ENCODE measurements at regions not wholly inside any gene's neighbourhood (a gene's known extent, or its start where the extent isn't known, plus 50 kb on each side); places are given as distances from the start of the nearest gene placed in this dataset.

- no peak for FAIRE-seq
These were observed 364.9 kb upstream of the PMFBP1 start for GRCh38 chr16:72536723-72537435.

GRCh38 chr16:72532906-72533410, 361.0 kb upstream of the PMFBP1 start:
- DNase-seq (ENCODE audit: extremely low spot score, insufficient read length, low read depth) (no peak), FAIRE-seq (no peak)

More at GRCh38 chr16:72536723-72537435, 364.9 kb upstream of the PMFBP1 start:
- no peak for DNase-seq (ENCODE audit: extremely low spot score, insufficient read length, low read depth)

DNA sequence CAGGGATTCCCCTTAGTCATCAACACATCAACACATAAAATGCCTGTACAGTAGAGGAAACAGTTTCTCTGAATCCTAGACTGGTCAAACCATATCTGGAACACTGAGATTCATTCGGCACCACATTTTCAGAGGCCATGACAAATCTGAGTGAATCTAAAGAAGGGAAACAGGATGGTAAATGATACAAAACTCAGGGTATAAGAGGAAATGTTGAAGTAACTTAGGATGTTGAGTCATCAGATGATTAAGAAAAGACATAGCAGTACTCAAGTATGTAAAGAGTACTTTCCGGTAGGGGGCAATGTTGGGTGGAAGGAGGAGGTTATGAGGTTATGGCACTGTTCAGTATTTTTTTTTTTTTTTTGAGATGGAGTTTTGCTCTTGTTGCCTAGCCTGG, 358.5 kb upstream of the PMFBP1 start:
- DNase-seq (ENCODE audit: extremely low spot score, insufficient read length, low read depth) (peak; percentile 2), FAIRE-seq (peak; percentile 53)

DNA sequence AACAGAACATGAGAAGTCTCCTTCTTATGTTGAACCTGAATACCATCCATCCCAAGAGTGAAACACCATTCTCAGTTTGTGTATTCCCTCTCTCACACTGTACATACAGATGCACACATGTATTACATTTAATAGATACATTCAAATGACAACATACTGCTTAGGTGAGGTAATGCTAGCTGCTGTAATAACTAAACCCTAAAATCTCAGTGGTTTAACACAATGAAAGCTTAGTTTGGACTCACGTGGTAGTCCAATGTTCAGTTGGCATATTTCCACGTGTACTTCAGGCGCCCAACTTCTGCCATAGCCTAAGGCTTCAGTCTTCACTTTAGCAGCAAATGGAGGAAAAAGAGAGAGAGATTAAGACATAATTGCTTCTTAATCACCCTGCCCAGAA, 351.1 kb upstream of the PMFBP1 start:
- DNase-seq (ENCODE audit: extremely low spot score, insufficient read length, low read depth) = no peak
- no peak for FAIRE-seq

- no peak for DNase-seq (ENCODE audit: extremely low spot score, insufficient read length, low read depth)
- no peak for FAIRE-seq
These were observed 345.2 kb upstream of the PMFBP1 start for GRCh38 chr16:72517154-72517553.

GRCh38 chr16:72511171-72511570, 339.2 kb upstream of the PMFBP1 start:
- DNase-seq (ENCODE audit: extremely low spot score, insufficient read length, low read depth) = no peak
- FAIRE-seq = no peak

GRCh38 chr16:72508191-72508590, 336.2 kb upstream of the PMFBP1 start:
- DNase-seq (ENCODE audit: extremely low spot score, insufficient read length, low read depth) = no peak
- FAIRE-seq = no peak

DNA sequence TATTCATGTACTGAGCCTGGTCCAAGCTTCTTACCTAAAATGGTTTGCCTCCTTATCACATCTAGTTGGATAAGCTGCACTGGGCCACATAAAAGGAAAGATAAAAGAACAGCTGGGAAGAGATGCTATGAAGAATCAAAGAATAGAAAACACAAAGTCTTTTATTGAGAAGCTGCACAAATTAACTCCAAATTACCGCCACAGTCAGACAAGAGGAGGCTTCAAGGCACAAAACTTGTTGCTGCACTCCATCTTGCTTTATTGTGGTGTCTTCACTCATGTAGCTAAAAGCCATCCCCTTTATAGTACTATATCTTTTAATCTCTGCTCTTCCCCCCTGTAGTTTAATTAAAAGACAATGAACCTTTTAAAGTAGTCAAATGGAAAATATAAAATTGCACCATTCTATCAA, 330.6 kb upstream of the PMFBP1 start:
- DNase-seq (ENCODE audit: extremely low spot score, insufficient read length, low read depth) (no peak), FAIRE-seq (no peak)

DNA sequence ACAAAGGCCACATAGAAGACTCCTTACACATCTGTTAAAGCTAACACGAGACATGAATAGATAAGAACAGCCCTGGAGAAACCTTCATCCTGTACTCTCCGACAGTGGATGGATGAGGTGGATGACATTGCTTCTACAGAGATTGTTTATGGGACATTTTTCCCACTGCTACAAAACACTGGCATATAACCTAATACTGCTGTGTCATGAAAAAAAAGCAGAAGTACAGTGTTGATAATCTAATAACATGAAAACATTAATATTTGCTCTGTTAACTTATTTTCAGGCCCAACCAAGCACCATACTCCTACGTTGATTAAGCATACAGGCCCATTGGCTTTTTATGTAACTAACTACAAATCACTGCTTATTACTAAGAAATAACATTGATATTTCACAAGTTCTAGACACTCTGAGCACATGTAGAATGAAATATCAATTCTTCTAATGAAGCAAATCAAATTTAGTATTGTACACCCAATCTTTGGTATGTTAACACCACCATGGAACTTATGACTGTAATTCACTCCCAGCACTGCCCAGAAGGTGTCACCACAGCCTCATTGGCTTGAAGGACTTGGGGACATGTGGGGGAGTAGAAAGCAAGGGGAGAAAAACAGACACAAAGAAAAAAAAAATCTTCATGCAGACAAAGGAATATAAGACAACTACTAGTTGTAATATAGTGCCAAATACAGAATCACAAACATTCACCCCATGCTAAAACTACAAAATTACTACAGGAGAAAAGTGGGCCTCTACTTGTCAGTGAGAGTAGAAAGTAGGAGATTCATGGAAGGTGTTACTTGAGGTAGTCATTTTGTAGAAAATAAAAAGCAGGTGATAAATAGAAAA, 330.0 kb upstream of the PMFBP1 start:
- peak; percentile 30 for DNase-seq (ENCODE audit: extremely low spot score, insufficient read length, low read depth)
- FAIRE-seq = peak; percentile 78

DNA sequence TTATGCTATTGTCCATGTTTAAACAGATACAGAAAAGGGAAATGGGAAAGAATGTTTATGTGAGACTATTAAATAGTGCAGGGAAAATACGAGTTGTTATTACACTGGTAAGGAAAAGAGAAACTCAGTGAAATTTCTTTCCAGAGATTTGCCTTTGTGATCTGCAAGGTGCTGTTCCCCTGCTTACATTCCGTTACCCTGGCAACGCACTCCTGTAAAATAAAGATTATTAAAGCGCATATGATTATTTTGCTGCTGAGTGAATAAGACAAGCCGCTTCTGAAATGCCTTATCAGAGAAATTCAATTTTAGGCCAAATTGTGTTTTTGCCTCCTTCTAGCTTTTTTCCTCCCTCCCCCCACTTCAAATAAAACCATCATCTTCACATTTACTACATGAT, 328.6 kb upstream of the PMFBP1 start:
- FAIRE-seq = peak; percentile 51
- no peak for DNase-seq (ENCODE audit: extremely low spot score, insufficient read length, low read depth)

DNA sequence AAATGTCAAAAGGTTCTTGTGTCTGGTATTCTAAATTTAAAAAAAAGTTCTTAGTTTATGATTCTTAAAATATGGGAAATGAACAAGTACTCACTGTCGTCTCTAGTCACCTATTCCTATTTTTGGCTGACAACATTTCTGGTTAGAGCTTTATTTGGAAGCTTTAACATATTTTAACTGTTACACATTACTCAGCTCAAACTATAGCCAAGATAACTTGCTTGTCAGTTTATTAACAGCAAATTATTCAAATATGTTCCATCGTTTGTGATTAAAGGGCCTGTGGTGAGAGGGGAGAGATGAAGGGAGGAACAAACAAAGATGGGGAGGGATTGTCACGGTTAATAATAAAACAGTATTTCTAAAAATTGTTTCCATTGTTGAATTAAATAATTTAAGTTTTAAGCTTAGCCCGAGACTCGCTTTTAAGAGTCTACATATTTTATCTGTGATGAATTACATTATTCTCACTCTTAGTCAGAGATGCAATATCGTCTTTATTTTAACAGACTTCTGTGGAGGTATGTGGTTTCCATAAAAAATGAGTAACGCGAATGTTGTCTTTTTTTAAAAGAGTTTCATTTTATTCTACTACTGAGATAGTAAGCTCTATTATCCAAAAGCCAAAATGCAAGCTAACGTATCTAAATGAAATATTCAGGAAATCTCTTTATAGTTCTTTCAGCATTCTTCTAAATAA, 321.9 kb upstream of the PMFBP1 start:
- FAIRE-seq (no peak), DNase-seq (ENCODE audit: extremely low spot score, insufficient read length, low read depth) (no peak)

DNA sequence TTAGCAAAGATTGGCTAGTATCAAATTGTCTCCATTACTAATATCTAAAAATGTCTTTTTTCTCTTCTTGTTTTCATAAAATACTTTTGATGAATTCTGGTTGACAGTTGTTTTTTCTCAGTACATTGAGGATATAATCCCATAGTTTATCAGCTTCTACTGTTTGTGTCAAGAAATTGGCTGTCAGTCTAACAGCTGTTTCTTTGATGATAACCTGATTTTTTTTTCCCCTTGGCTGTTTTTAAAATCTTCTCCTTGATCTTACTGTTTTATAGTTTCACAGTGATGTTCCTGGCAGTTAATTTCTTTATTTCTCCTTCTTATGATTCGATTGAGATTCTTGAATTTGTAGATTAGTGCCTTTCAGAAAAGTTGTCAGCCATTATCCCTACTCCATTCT, 315.3 kb upstream of the PMFBP1 start:
- FAIRE-seq (no peak), DNase-seq (ENCODE audit: extremely low spot score, insufficient read length, low read depth) (no peak)

- FAIRE-seq (peak; percentile 12), DNase-seq (ENCODE audit: extremely low spot score, insufficient read length, low read depth) (no peak)
These were observed 310.7 kb upstream of the PMFBP1 start for GRCh38 chr16:72482695-72483094.

- no peak for FAIRE-seq
- no peak for DNase-seq (ENCODE audit: extremely low spot score, insufficient read length, low read depth)
These were observed 309.5 kb upstream of the PMFBP1 start for GRCh38 chr16:72481419-72481818.

GRCh38 chr16:72480911-72481310, 309.0 kb upstream of the PMFBP1 start:
- no peak for DNase-seq (ENCODE audit: extremely low spot score, insufficient read length, low read depth)
- FAIRE-seq = no peak

DNA sequence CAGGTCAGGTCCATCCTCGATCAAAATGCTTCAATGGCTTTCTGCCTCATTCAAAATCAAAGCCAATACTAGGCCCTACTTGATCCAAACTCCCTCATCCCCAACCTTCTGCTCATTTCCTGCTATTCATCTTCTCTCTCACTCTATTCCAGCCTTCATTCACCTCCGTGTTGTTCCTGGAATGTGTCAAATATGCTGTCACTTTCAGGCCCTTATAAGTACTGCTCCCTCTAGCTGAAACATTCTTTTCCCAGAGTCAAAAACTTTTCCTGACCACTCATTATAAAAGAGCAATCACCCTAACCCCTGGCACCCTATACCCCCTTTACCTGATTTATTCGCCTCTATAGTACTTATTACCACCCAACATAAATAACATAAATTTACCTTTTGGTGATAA, 303.7 kb upstream of the PMFBP1 start:
- DNase-seq (ENCODE audit: extremely low spot score, insufficient read length, low read depth) (no peak), FAIRE-seq (no peak)

DNA sequence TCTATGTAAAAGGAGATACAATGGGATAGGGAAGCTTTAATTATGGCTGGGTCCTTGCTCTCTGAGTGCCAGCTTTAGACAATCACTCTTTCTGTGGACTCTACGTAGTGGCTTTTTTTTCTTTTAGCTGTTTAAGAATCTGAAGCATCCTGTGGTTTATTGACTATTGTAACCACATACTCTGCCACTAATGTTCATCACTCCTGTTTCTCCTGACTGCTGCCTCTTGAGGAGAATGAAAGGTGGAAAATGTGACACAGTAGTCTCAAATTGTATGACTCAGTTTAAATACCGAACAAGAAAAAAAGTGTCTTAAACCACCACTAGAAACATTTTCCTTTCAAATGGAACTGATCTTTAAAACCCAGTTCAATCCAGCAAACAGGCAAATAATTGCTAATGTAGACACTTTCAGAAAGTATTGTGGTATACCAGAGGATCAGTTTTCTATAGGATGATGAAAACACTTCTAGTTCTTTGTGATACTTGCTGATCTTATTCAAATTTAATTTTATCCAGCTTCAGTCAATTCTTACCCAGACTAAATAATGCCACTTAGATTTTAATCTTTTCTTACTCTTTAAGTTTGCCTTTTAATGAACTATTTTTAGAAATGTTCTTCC, 302.7 kb upstream of the PMFBP1 start:
- no peak for DNase-seq (ENCODE audit: extremely low spot score, insufficient read length, low read depth)
- FAIRE-seq = no peak

- DNase-seq (ENCODE audit: extremely low spot score, insufficient read length, low read depth) (no peak), FAIRE-seq (no peak)
These were observed 301.7 kb upstream of the PMFBP1 start for GRCh38 chr16:72473631-72474030.

- FAIRE-seq (no peak), DNase-seq (ENCODE audit: extremely low spot score, insufficient read length, low read depth) (no peak)
These were observed 299.5 kb upstream of the PMFBP1 start for GRCh38 chr16:72471317-72471924.

- FAIRE-seq = no peak
- DNase-seq (ENCODE audit: extremely low spot score, insufficient read length, low read depth) = no peak
These were observed 298.6 kb upstream of the PMFBP1 start for GRCh38 chr16:72470541-72470940.
